Stimulated activated CD4-positive, alpha-beta T cell treated with anti-CD3 and anti-CD28 coated beads, Interleukin-4, amount 100 ng/mL, for 48 hours (primary cell): ENCODE measurements at regions not wholly inside any gene's neighbourhood (a gene's known extent, or its start where the extent isn't known, plus 50 kb on each side); places are given as distances from the start of the nearest gene placed in this dataset.

Source experiments
- DNase-seq, 2 donors: peaks; one replicate each; pipeline ENCODE4 v3.0.0-alpha.2; 2020; ENCODE audit warnings: low read depth in 2 of 2

DNA sequence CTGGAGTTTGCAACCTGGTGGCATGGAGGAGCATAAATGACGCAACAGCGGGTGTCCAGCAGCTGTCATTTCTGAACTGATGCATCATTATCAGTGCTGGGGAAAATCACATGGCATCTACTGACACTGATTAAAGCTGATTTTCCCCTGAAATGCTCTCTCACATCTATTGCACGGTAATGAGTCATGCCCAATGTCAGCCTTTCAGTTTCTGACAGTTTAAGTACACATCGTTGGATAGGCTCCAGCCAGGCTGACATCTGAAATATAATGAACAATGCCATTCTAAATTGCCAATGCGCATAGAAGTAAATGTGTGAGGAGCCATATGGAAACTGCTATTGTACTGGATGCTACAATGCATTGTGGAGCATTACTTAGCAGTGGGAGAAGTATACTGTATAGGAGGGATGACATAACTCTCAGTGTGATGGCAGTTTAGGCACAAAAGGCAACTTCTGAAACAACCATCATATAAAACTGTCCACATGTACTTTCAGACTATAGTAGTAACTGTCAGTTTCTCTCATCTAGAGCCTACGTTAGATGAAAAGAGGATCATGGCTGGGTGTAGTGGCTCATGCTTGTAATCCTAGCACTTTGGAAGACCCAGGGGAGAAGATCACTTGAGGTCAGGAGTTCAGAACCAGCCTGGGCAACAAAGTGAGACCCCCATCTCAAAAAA is 389.3 kb upstream of the DMAC1 start:
- DNase-seq, result peak; percentile 8 to 22

DNA sequence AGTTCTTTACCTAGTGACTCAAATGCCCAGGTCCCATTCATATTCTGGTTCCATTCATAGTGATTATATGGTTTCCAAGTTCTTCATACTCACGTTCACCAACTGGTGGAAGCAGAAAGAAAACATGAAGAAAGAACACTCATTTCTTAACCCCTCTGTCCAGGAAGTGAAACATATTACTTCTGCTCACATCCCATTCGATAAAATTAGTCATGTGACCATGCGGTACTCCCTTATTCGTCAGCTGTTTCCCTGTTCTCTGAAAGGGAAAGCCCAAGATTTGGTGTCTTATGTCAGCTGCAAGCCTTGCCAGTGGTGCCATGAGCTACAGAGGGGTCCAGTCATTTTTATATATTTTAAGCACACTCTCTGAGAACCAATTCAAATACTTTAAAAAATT is 387.0 kb upstream of the DMAC1 start:
- DNase-seq, result no peak

DNA sequence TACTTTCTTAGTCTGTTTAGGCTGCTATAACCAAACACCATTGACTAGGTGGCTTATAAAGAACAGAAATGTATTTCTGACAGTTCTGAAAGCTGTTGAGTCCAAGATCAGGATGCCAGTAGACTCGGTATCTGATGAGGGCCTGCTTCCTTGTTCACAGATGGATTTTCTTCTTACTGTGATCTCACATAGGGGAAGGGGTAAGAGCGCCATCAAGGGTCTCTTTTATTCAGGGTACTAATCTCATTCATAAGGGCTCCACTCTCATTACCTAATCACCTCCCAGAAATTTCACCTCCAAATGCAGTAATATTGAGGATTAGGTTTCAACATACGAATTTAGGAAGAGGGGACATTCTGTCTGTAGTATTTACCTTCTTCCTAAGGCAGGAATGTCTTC is 384.0 kb upstream of the DMAC1 start:
- no peak for DNase-seq

- no peak for DNase-seq
Measured at GRCh38 chr9:8179381-8180053, 379.9 kb upstream of the DMAC1 start.

DNA sequence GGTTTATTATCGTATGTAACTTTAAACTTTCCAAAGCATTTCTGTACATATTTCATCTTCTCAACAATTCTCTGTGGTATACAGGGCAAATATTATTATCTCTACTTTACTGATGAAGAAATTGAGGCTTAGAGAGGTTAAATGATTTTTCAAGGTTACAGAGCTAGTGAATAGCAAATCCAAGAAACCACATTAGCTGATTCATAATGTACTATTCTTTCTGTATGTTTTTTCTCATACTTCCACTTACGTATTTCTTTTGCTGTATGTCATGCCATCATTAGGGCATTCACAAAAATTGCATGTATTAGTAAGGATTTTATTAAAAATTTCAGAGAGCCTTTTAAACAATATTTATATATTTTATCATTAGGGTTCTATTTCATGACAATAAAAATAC is 372.4 kb upstream of the DMAC1 start:
- DNase-seq, result no peak

DNA sequence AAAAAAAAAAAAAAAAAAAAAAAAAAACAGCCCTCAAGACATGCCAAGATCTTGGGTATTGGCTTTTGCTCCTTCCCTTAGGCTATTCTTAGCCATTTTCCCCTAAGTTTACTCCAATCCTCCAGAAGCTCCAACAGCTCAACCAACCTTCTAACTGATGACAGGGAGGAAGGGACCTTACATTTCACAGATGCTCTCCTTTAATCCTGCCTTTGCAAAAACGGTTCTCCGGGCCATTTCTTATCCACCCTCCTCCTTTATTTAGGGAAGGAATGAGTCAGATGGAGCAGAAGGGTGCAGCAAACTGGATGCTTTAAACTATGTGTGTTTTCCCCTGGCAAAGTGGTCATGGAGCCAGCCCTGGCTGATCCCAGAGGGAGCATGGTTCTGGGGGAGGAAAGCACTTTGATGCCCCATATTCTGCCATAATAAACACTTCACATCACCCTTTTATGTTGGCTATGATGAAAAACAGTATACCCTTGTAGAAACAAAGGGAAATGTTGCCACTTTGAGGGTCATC is 369.4 kb upstream of the DMAC1 start:
- DNase-seq, result no peak

DNA sequence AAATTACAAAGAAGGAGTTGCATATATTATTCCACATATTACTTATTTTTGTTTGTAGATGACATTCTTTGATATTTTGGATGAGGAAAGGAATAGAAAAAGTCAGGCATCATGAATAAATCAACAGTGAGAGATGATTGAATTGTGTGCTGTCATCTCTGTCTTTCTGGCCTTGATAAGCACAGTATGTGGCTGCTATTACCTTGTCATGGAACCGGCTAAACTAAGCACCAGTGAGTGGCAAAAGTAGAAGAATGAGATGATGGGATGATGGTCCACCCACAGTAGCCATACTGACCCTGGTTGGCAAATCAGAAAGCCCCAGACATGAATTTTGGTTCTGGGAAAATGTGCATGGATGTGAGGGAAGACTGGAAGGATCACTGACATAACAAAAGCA is 361.2 kb upstream of the DMAC1 start:
- DNase-seq, result no peak

- no peak for DNase-seq
Measured at GRCh38 chr9:8158574-8158973, 359.0 kb upstream of the DMAC1 start.

GRCh38 chr9:8157683-8158324 is 358.2 kb upstream of the DMAC1 start:
- DNase-seq, result no peak

GRCh38 chr9:8156346-8156745 is 356.8 kb upstream of the DMAC1 start:
- DNase-seq, result no peak

- DNase-seq, result no peak
Measured at GRCh38 chr9:8155706-8156105, 356.1 kb upstream of the DMAC1 start.

DNA sequence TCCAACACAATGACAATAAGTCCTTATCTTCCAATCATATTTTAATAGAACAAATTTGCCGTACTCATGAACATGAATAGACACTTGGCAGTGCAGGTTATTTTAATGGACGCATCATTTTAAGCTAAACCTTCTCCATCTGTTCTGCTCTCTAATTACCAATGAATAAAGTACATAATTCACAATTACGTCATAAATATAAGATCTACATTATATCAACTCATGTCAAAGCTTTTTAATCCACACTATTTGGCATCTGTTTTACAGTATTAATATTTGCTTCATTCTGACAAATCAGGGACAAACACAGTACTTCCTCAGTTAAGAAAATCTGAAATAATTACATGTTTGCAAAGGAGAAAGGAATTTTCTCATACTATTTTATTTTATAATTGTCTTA is 344.1 kb upstream of the DMAC1 start:
- DNase-seq, result no peak

- no peak for DNase-seq
Measured at GRCh38 chr9:8140557-8140956, 341.0 kb upstream of the DMAC1 start.

GRCh38 chr9:8139756-8140155 is 340.2 kb upstream of the DMAC1 start:
- DNase-seq, result no peak

DNA sequence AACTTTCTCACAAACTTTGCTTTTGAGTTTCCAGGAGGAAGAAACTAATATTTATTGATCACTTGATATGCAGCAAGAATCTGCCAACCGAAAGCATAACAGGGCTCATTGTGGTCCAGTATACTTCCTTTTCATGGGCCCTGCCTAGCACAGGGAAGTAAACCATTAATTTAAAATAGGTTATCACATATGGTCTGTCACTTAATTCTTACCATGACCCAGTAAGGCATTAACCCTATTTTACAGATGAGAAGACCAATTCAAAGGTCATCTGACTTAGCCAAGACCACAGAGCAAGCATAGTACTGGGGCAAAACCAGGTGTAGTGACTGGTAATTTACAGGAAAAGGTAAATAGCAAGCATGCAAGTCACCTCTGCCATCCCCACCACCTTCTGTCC is 336.9 kb upstream of the DMAC1 start:
- DNase-seq, result no peak

GRCh38 chr9:8134635-8135034 is 335.1 kb upstream of the DMAC1 start:
- no peak for DNase-seq

GRCh38 chr9:8133606-8134005 is 334.0 kb upstream of the DMAC1 start:
- no peak for DNase-seq

GRCh38 chr9:8115570-8115969 is 316.0 kb upstream of the DMAC1 start:
- DNase-seq, result no peak

DNA sequence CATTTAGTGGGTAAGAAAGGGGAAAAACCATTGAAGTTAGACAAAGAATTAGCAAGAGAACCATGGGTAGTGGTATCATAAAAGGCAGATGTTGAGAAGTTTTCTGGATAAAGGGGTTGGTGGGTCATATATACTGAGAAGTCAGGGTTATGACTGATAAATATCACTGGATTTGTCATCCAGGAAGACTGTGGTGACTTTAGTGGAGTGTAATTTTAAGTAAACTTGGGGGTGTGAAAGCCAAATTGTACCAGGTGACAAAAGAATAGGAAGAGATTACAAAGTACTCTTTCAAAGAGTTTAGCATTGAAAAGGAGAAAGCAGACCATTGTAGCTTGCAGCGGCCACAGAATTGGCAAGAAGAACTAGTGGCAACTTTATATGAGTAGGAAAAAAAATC is 315.2 kb upstream of the DMAC1 start:
- DNase-seq, result no peak

GRCh38 chr9:8106362-8106761 is 306.8 kb upstream of the DMAC1 start:
- DNase-seq, result no peak

DNA sequence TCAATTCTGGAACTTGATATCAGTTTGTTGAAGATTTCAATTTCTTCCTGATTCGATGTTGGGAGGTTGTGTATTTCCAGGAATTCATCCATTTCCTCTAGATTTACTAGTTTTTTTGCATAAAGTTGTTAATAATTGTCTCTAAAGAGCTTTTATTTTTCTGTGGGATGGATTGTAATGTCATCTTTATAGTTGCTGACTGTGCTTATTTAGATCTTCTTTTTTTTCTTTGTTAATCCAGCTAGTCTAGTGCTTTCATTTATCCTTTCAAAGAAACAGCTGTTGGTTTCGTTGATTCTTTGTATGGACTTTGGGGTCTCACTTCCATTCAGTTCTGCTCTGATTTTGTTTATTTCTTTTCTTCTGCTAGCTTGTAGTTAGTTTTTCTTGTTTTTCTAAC is 302.0 kb upstream of the DMAC1 start:
- DNase-seq, result no peak

DNA sequence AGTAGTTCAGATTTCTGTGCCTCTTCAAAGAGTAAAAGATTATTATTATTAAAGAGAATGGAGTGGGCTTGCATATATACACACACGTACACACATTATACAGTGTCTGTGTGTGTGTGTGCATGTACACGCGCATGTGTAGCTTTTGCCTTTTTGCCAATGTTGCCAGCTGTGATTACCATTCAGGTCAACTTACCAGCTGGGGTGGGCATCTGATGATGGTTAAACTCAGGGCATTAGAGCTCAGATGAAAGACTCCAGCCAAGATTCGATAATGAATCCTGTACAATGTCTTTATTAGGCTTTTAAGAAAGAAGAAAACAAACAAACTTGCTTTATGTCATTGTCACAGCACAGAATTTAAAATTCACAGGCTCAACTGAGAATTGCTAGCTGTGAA is 296.5 kb upstream of the DMAC1 start:
- no peak for DNase-seq

GRCh38 chr9:8095672-8096086 is 296.1 kb upstream of the DMAC1 start:
- DNase-seq, result no peak
